ENCODE measurements at regions not wholly inside any gene's neighbourhood (a gene's known extent, or its start where the extent isn't known, plus 50 kb on each side); places are given as distances from the start of the nearest gene placed in this dataset.
A peak's percentile ranks its signal among the peaks of the same experiment; 100 is the strongest.

- TF ChIP-seq RREB1 (CRISPR knock-in tag; IDR thresholded peaks at IDR 0.05) (no peak), SRSF3 (IDR thresholded peaks at IDR 0.05; ENCODE audit: insufficient read depth, low read length) (no peak), TCF7 (IDR thresholded peaks at IDR 0.05; ENCODE audit: borderline replicate concordance) (0 out of 2 replicates have a peak, but pooled peaks have one; percentile 20), ILF3 (IDR thresholded peaks at IDR 0.05; ENCODE audit: borderline replicate concordance) (no peak), ZBTB1 (CRISPR knock-in tag; IDR thresholded peaks at IDR 0.05; ENCODE audit: borderline replicate concordance, low read depth) (no peak), CCAR2 (IDR thresholded peaks at IDR 0.05; ENCODE audit: low read depth, low read length) (no peak), PML (IDR thresholded peaks at IDR 0.05; ENCODE audit: low read length) (no peak), SMAD1 (IDR thresholded peaks at IDR 0.05; ENCODE audit: low read depth, low read length, partially characterized antibody) (no peak), ATF1 (CRISPR knock-in tag; IDR thresholded peaks at IDR 0.05) (no peak), ATF1 (tag; IDR thresholded peaks at IDR 0.05) (peak; percentile 46; the same call in 1 of the 2 replicates), ZBTB40 (IDR thresholded peaks at IDR 0.05) (no peak), ZBTB40 (CRISPR knock-in tag; IDR thresholded peaks at IDR 0.05) (no peak), KLF13 (tag; IDR thresholded peaks at IDR 0.05; ENCODE audit: borderline replicate concordance, low read depth) (no peak), USF1 (CRISPR knock-in tag; IDR thresholded peaks at IDR 0.05) (no peak)
These were observed 64.2 kb upstream of the ARL8B start (continued) for GRCh38 chr3:5057857-5058324.

Data from K562 (cell line).